ENCODE measurements at regions not wholly inside any gene's neighbourhood (a gene's known extent, or its start where the extent isn't known, plus 50 kb on each side); places are given as distances from the start of the nearest gene placed in this dataset.

- TF ChIP-seq ZNF645 (tag by site-specific recombination; IDR thresholded peaks at IDR 0.05): no peak
Measured at GRCh38 chr1:199138061-199138460, 499.2 kb downstream of the PTPRC start (continued).

GRCh38 chr1:199149591-199149990 lies 510.8 kb downstream of the PTPRC start:
- Histone ChIP-seq H3K27ac (ENCODE audit: extremely low read depth, low read depth, low read length) (no peak overlapping the region), H3K4me1 (ENCODE audit: control insufficient read depth, insufficient read depth, low read length) (no peaks in the 10 kb centered on the region), H3K4me3 (ENCODE audit: low read depth, low read length) (no peak overlapping the region), H3K9me3 (ENCODE audit: control insufficient read depth, insufficient read depth, low read depth, low read length) (no peaks in the 10 kb centered on the region), H3K36me3 (ENCODE audit: control insufficient read depth in 2 of 2, insufficient read depth in 1 of 2, low read length in 2 of 2) (no peaks in the 10 kb centered on the region)
- CTCF ChIA-PET: no interaction called here
- POLR2A ChIA-PET: no interaction called here
- TF ChIP-seq ZBTB10 (tag by site-specific recombination; IDR thresholded peaks at IDR 0.05): no peak
- no peak for TF ChIP-seq ZNF133 (tag by site-specific recombination; IDR thresholded peaks at IDR 0.05)
- TF ChIP-seq ZNF433 (tag by site-specific recombination; IDR thresholded peaks at IDR 0.05; ENCODE audit: low read depth): no peak
- TF ChIP-seq ZFP3 (tag by site-specific recombination; IDR thresholded peaks at IDR 0.05; ENCODE audit: low read depth): no peak
- TF ChIP-seq ZNF112 (tag by site-specific recombination; IDR thresholded peaks at IDR 0.05): no peak
- no peak for TF ChIP-seq ZNF555 (tag by site-specific recombination; conservative IDR thresholded peaks at IDR 0.05)
- TF ChIP-seq, protein P1, sequence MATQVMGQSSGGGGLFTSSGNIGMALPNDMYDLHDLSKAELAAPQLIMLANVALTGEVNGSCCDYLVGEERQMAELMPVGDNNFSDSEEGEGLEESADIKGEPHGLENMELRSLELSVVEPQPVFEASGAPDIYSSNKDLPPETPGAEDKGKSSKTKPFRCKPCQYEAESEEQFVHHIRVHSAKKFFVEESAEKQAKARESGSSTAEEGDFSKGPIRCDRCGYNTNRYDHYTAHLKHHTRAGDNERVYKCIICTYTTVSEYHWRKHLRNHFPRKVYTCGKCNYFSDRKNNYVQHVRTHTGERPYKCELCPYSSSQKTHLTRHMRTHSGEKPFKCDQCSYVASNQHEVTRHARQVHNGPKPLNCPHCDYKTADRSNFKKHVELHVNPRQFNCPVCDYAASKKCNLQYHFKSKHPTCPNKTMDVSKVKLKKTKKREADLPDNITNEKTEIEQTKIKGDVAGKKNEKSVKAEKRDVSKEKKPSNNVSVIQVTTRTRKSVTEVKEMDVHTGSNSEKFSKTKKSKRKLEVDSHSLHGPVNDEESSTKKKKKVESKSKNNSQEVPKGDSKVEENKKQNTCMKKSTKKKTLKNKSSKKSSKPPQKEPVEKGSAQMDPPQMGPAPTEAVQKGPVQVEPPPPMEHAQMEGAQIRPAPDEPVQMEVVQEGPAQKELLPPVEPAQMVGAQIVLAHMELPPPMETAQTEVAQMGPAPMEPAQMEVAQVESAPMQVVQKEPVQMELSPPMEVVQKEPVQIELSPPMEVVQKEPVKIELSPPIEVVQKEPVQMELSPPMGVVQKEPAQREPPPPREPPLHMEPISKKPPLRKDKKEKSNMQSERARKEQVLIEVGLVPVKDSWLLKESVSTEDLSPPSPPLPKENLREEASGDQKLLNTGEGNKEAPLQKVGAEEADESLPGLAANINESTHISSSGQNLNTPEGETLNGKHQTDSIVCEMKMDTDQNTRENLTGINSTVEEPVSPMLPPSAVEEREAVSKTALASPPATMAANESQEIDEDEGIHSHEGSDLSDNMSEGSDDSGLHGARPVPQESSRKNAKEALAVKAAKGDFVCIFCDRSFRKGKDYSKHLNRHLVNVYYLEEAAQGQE (tag by site-specific recombination; IDR thresholded peaks at IDR 0.05): no peak
- no peak for TF ChIP-seq ZNF548 (tag by site-specific recombination; IDR thresholded peaks at IDR 0.05)
- TF ChIP-seq ZNF16 (tag by site-specific recombination; IDR thresholded peaks at IDR 0.05; ENCODE audit: low read depth): no peak

DNA sequence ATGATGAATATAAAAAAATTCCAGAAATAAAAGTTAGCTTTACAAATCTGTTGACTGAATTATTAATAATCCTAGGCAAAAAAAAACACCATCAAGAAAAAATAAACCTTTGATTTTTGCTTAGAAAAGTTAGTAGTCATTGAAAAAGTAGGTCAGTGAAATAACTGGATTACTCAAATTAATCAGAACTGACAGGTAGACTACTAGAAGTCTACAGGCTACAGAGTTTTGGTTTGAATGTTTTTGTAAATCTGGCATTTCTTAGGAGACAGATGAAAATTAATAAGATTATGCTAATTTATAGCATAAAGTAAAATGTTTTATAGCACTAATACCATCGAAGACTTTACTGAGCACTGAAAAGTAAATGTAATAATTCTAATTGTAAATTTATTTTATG lies 511.9 kb downstream of the PTPRC start:
- Histone ChIP-seq H3K4me3 (ENCODE audit: low read depth, low read length) (no peak overlapping the region), H3K9me3 (ENCODE audit: control insufficient read depth, insufficient read depth, low read depth, low read length) (no peaks in the 10 kb centered on the region), H3K4me1 (ENCODE audit: control insufficient read depth, insufficient read depth, low read length) (no peaks in the 10 kb centered on the region), H3K36me3 (ENCODE audit: control insufficient read depth in 2 of 2, insufficient read depth in 1 of 2, low read length in 2 of 2) (no peaks in the 10 kb centered on the region), H3K27ac (ENCODE audit: extremely low read depth, low read depth, low read length) (no peak overlapping the region)
- ChIA-PET POLR2A (no interaction called here), CTCF (no interaction called here)
- TF ChIP-seq ZNF623 (tag by site-specific recombination; IDR thresholded peaks at IDR 0.05) (no peak), BCL11A (tag by site-specific recombination; IDR thresholded peaks at IDR 0.05; ENCODE audit: low read depth) (no peak), ZNF169 (tag by site-specific recombination; IDR thresholded peaks at IDR 0.05) (no peak), ZNF423 (tag by site-specific recombination; IDR thresholded peaks at IDR 0.05) (no peak), ZNF561 (tag by site-specific recombination; IDR thresholded peaks at IDR 0.05; ENCODE audit: borderline replicate concordance) (no peak), ZNF530 (tag by site-specific recombination; IDR thresholded peaks at IDR 0.05; ENCODE audit: low read depth) (no peak), ZNF292 (tag by site-specific recombination; IDR thresholded peaks at IDR 0.05; ENCODE audit: borderline replicate concordance, low read depth) (no peak)

All from HEK293 (cell line).